ENCODE measurements at regions not wholly inside any gene's neighbourhood (a gene's known extent, or its start where the extent isn't known, plus 50 kb on each side); places are given as distances from the start of the nearest gene placed in this dataset.

- DNase-seq, result no peak
Measured at GRCh38 chr5:103458497-103459040, 104.0 kb downstream of the NUDT12 start.

DNA sequence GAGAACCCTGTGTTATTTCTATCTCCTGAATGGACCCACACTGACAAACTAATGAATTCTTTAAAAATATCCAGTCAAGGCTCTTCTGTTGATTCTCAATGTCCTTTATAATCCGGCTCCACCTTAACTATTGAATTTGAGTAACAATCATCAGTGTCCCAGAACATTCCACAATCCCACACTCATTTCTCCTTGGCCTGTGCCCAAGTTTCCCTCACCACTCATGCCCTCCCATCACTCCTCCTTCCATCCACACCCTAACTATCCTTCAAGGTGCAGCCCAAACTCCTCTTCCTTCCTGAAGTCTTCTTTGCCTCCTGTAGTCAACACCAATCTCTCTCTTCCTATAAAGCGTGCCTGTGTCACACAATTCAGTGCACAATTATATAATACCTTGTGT, 106.1 kb downstream of the NUDT12 start:
- no peak for DNase-seq

- DNase-seq, result no peak
Measured at GRCh38 chr5:103455796-103456195, 106.8 kb downstream of the NUDT12 start.

DNA sequence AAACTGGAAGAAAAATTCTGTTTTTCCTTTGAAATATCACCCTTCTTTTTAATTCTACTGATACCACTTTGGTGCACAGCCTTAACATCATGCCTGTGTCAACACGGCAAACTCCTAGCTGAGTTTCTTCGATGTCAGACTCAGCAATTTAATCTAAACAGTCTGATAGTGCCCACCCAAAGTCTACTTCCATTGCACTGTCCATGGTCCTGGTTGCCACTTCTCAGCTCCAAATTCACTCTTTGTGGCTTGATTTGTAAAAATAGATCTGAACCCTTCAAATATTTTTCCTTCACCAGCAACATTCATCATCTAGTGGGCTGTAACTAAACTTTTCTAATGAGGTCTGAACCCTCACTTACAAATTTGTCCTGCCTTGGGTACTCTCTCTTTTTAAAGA, 107.8 kb downstream of the NUDT12 start:
- no peak for DNase-seq

DNA sequence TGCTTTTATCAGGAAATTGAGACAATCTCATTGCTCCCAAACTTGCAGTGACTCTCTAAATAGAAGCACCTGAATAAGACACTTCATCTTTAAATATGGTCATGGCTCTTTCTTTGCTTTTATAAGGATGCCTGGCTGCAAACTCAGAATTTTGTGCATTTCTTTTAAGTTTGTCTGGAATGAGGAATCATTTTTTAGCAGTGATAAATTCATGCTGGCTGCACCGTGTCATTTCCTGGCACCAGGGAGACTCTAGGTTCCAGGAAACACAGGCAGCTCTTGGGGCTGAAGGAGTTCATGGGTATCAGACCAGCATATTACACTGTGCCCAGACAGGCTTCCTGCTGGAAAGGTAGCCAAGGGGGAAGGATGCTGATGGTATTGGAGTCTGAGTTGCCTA, 109.9 kb downstream of the NUDT12 start:
- peak; percentile 87 for DNase-seq

GRCh38 chr5:103452089-103452488, 110.5 kb downstream of the NUDT12 start:
- DNase-seq, result no peak

DNA sequence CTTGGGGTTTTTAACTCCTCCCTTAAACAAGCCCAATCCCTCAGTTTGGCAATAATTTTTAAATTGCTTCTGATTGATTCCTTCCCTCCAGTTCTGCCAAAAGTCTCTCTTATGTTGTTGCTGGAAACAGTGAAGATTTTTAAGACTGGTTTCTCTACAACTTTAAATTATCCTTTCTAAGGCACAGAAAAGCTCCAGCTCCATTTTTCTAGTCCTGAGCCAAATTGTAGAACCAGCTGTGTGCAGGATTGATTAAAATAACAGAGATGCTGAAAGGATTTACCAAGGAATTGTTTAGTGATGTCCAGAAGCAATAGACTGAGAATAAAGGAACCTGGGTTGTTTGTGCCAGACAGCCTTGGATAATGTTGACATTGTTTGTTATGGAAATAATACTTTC, 111.3 kb downstream of the NUDT12 start:
- no peak for DNase-seq

- DNase-seq, result peak; percentile 95
Measured at GRCh38 chr5:103450333-103451061, 112.1 kb downstream of the NUDT12 start.

- no peak for DNase-seq
Measured at GRCh38 chr5:103446813-103447212, 115.8 kb downstream of the NUDT12 start.

DNA sequence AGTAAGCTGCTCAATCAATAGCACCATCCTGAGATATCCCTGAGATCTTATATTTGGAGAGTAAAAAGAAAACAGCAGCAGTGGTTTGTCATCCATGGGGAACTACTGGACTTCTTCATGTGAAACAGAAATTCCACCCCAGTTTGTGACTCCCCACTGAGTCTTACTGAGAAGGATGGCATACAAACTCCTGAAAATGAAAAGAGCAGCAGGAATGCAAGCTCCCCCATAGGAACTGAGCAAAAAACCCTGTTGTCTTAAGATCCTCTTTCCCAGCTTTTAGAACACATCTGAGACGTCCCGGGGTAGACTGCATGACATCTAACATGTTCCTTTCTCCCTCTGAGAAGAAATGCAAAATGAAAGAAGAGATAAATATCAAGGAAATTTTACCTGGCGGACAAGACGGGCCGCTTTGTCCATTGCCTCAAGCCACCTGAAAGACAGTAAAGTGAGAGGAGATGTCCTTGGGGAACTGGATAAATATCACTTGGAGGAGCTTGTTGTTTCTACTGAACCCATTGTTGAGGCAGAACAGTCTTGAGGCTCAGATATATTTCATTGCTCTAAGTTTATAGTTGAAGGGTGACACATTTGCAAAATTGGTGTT, 117.1 kb downstream of the NUDT12 start:
- DNase-seq, result no peak

DNA sequence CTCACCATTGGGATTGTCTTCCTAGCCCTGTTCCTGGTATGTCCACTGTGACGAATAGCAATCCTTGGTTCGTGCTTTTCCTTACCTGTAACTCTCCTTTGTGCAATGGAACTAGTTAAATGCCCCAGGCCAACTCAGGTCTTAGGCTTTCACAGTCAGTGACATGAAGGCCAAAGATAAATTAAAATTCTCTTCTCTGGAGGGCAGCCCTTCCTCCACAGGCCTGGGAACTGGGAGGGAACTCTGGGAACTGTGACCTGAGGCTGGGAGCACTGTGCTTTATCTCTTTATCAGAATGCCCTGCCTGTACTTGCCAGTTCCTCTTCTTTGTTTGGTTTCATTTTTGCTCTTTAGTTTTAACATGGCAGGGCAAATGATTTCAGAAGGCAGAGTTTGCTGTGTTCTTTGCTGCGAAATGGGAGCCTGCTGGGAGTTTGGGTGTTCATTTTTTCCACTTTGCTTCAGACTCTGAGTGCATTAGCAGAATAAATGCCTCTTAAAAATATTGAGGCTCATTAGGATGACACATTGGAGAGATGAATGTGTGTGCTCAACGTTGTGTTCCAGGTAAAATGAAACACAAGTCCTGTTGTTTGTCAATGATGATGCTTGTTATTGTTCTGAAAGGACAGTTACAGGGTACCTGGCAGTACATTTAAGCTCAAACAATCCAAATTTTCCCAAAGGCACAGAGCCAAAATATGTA, 118.1 kb downstream of the NUDT12 start:
- DNase-seq, result no peak

- no peak for DNase-seq
Measured at GRCh38 chr5:103442750-103443149, 119.8 kb downstream of the NUDT12 start.

DNA sequence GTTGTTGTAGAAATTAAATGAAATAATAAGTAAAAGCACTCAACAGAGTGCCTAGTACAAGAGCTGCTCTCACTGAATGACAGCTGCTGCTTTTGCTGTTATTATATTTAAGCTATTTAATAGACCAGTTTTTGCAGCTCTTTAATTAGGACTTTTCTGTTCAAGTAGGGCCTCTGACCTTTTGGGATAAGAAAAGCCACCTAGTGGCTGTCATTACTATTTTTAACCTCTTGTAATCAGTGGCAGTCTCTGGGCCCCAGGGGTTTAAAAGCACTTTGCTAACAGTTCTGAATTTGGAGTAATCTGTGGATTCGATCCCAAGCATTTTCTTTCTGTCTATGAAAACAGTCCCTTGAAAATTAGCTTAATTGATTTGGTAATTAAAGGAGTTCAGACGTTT, 121.1 kb downstream of the NUDT12 start:
- no peak for DNase-seq

- DNase-seq, result no peak
Measured at GRCh38 chr5:103439007-103439406, 123.6 kb downstream of the NUDT12 start.

- no peak for DNase-seq
Measured at GRCh38 chr5:103436656-103437055, 125.9 kb downstream of the NUDT12 start.

DNA sequence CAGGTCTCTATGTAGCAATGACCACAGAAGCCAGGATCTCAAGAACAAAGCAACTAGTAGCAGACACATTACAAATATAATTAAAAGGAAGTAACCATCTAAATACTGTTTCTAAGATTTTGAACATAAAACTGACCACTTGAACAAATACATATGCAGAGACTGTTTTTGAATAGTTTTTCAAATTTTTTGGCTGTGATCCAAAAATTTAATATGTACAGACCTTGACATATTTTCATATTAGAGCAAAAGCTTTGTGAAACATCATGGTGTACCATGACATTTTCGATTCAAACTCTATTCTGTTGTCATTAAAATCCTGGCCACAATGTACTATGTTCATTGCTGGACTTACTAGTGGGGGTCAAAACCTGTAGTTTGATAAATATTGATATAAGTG, 126.5 kb downstream of the NUDT12 start:
- DNase-seq, result no peak

DNA sequence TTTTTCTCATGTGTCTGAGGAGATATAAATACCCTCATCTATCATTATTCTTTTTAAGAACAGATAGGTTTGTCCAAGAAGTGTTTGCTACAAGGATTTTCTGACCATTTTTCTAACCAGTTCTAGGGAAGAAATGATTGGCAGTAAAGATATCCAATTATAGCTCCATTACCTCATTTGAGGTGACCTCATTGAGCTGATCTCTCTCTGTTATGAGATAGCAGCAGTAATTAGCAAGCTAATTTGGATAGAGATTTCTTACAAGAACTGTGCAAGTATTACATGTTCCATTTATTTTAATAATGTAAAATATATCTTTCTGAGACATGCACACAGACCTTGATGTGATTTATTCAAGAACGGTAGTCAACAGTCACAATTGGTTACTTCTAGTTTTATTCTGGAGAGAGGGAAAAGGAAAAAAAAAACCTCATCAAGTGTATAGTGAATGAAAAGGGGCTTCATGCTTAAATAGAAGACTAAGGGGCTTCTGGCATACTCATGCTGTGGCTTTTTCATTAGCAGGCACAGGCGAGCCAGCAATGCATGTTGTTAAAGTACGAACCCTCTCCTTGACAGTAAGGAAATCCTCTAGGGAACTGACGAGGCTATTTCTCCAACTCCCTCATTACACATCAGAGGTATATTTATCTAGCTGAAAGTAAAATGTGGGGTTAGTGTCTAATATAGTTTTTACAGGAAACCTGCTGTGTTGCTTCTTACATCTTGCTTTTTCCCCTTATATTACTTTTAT, 127.3 kb downstream of the NUDT12 start:
- no peak for DNase-seq

DNA sequence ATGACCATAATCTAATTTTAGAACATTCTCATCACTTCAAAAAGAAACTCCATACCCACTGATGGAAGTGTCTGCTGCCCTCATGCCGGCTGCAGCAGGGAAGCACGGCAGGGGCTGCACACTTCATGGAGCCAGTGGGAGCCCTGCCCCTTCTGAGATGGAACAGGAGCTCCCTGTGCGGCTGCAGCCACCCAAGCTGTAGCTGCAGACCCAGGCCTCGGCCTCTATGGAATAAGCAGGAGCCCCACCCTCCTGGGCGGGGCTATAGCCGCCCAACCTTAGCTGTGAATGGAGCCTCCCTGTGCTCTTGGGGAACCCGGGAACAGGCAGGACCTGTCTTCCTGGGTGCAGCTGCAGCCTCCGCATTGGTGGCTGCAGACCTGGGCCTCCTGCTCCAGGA, 128.5 kb downstream of the NUDT12 start:
- DNase-seq, result no peak

GRCh38 chr5:103433211-103433610, 129.4 kb downstream of the NUDT12 start:
- peak; percentile 79 for DNase-seq

DNA sequence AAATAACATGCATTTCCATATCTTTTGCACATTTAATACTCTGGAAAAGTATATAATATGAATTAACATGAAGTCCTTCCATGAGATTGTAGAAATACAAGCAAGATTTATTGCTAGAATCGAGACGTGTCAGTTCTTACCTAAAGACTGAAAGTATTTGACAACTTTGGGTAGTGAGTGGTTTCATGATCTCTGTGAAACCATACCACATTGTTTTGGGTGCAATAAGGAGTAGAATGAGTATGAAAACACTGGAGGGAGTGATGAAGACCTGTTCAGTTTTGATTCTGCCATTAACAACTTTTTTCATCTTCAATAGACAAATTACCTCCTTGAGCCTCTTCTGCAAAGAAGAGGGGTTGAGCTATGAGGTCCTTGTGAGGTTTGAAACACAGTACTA, 133.7 kb downstream of the NUDT12 start:
- no peak for DNase-seq

- peak; percentile 61 for DNase-seq
Measured at GRCh38 chr5:103428411-103428871, 134.1 kb downstream of the NUDT12 start.

- no peak for DNase-seq
Measured at GRCh38 chr5:103427326-103427725, 135.3 kb downstream of the NUDT12 start.
